ENCODE measurements at regions not wholly inside any gene's neighbourhood (a gene's known extent, or its start where the extent isn't known, plus 50 kb on each side); places are given as distances from the start of the nearest gene placed in this dataset.

DNA sequence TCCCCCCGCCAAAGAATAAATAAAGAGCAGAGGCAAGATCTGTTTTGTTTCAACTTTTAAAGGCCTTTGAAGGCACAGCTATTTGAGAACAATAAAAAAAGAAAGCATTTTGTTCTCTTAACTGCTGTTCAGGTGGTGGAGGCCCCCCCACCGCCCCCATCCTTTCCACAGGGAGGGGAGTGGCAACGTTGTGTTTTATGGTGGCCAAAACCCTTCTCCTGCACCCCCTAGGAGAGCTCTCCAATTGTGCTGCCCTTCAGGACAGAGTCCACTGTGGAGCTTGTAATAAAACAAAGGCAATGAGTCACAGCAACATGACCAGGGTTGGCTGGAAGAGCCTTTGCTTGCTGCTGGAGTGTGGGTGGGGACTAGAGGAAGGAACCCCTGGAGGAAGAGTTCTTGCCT lies 987.9 kb downstream of the KCNMA1 start:
- TF ChIP-seq, protein P1, sequence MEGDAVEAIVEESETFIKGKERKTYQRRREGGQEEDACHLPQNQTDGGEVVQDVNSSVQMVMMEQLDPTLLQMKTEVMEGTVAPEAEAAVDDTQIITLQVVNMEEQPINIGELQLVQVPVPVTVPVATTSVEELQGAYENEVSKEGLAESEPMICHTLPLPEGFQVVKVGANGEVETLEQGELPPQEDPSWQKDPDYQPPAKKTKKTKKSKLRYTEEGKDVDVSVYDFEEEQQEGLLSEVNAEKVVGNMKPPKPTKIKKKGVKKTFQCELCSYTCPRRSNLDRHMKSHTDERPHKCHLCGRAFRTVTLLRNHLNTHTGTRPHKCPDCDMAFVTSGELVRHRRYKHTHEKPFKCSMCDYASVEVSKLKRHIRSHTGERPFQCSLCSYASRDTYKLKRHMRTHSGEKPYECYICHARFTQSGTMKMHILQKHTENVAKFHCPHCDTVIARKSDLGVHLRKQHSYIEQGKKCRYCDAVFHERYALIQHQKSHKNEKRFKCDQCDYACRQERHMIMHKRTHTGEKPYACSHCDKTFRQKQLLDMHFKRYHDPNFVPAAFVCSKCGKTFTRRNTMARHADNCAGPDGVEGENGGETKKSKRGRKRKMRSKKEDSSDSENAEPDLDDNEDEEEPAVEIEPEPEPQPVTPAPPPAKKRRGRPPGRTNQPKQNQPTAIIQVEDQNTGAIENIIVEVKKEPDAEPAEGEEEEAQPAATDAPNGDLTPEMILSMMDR (conservative IDR thresholded peaks at IDR 0.05; ENCODE audit: low read length) = no peak
- no peak for TF ChIP-seq EZH2phosphoT487 (IDR thresholded peaks at IDR 0.05; ENCODE audit: borderline replicate concordance)

Data from Loucy (cell line).